ENCODE measurements at regions not wholly inside any gene's neighbourhood (a gene's known extent, or its start where the extent isn't known, plus 50 kb on each side); places are given as distances from the start of the nearest gene placed in this dataset.

- TF ChIP-seq CTCF (conservative IDR thresholded peaks at IDR 0.05) (no peak), ZFX (IDR thresholded peaks at IDR 0.05) (no peak)
Observed at GRCh38 chr17:33950061-33950460, 305.0 kb upstream of the CCL2 start.
